Activated T-cell treated with anti-CD3 and anti-CD28 coated beads, Interleukin-2, amount 50 U/mL, for 24 hours (primary cell): ENCODE measurements at regions not wholly inside any gene's neighbourhood (a gene's known extent, or its start where the extent isn't known, plus 50 kb on each side); places are given as distances from the start of the nearest gene placed in this dataset.

Experiments
- DNase-seq: peaks from one replicate; pipeline ENCODE4 v3.0.0-alpha.2; 2020
- H3K27ac Mint-ChIP-seq: 2 replicates; pipeline ENCODE4 v1.8.0; 2020; ENCODE audit warnings: mild to moderate bottlenecking, mixed read lengths
- H3K27me3 Mint-ChIP-seq: 2 replicates; pipeline ENCODE4 v1.8.0; 2020; ENCODE audit warnings: mixed read lengths
- H3K36me3 Mint-ChIP-seq: 2 replicates; pipeline ENCODE4 v1.8.0; 2020; ENCODE audit warnings: low read depth, mixed read lengths
- H3K4me1 Mint-ChIP-seq: 2 replicates; pipeline ENCODE4 v1.8.0; 2020; ENCODE audit warnings: low read depth, mixed read lengths
- H3K4me3 Mint-ChIP-seq: 2 replicates; pipeline ENCODE4 v1.8.0; 2020; ENCODE audit warnings: mild to moderate bottlenecking, moderate library complexity, mixed read lengths
- H3K9me3 Mint-ChIP-seq: 2 replicates; pipeline ENCODE4 v1.8.0; 2020; ENCODE audit warnings: mixed read lengths

DNA sequence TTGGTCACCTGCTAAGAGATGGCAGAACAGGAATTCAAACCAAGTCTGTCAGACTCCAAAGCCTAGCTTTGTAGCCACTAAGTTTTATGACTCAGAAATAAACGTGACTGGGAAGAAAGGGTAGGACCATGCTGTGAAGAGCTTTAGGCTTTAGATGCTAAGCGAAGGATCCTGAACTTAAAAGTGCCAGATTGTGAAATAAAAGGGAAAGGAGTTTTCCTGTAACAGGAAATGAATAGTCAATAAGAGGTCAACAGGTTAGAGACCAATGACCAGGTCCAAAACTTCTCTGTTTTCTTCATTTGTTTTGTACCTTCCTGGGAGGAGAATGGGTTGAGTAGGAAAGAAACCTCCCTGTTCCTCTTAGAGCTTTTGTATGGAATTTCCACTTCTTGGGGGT is 98.8 kb upstream of the EOLA2 start:
- Mint-ChIP-seq H3K27ac (no peak overlapping the region), H3K4me1 (no peaks in the 10 kb centered on the region), H3K27me3 (peaks cover 43% of the 10 kb centered on the region), H3K4me3 (no peak overlapping the region), H3K9me3 (peaks cover 14% of the 10 kb centered on the region), H3K36me3 (no peaks in the 10 kb centered on the region)
- no peak for DNase-seq

DNA sequence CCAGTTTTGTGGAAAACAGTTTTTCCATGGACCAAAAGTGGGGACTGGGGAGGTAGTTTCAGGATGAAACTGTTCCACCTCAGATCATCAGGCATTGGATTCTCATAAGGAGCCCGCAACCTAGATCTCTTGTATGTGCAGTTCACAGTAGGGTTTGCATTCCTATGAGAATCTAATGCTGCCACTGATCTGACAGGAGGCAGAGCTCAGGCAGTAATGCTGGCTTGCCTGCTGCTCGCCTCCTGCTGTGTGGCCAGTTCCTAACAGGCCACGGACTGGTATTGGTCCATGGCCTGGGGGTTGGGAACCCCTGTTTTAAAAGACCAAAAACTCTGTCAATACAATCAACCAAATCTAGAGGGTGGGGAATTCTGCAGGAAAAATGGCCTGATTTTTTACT is 100.0 kb upstream of the EOLA2 start:
- no peaks in the 10 kb centered on the region for H3K36me3 Mint-ChIP-seq

DNA sequence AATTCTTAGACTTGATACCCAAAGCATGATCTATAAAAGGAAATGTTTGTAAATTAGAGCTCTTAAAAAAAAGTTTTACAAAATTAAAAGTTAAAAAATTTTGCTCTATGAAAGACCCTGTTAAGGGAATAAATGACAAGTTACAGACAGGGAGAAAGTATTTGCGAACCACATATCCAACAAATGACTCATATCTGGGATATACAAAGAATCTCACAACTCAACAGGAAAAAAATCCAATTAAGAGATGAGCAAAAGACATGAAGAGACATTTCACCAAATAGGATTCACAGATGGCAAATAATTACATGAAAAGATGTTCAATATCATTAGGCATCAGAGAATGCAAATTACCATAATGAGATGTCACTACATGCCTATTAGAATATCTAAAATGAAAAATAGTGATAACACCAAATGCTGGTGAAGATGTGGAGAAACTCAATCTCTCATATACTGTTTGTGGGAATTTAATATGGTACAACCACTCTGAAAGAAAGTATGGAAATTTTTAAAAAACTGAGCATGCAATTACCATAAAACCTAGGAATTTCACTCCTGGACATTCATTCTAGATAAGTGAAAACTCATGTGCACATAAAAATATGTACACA is 100.8 kb upstream of the EOLA2 start:
- H3K27ac Mint-ChIP-seq = no peak overlapping the region
- no peaks in the 10 kb centered on the region for H3K4me1 Mint-ChIP-seq
- no peaks in the 10 kb centered on the region for H3K36me3 Mint-ChIP-seq
- peaks cover 60% of the 10 kb centered on the region for H3K27me3 Mint-ChIP-seq
- DNase-seq = no peak
- peaks cover 14% of the 10 kb centered on the region for H3K9me3 Mint-ChIP-seq
- H3K4me3 Mint-ChIP-seq = no peak overlapping the region

More for the DNA sequence above, 100.0 kb upstream of the EOLA2 start:
- Mint-ChIP-seq H3K9me3 (peaks cover 14% of the 10 kb centered on the region), H3K4me3 (no peak overlapping the region), H3K27ac (no peak overlapping the region), H3K27me3 (peaks cover 55% of the 10 kb centered on the region), H3K4me1 (no peaks in the 10 kb centered on the region)
- DNase-seq = no peak

DNA sequence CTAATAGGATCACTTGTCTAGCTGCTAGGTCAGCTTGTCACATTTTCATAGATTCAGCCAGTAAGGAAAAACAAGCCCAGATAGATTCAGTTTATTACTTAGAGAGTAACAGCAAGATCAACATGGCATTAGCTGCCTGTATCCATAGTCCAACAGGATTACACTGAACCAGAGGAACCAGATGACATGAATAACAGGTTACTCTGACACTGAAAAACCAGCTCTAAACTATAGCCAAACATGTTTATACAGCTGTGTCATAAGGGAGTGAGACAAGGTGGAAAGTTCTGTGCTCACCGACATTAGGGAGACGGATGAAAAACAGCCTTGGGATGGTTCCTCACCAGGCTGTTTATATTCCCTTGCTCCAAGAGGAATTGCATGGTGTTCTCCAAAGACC is 102.9 kb upstream of the EOLA2 start:
- Mint-ChIP-seq H3K4me3 (no peak overlapping the region), H3K27me3 (peaks cover 64% of the 10 kb centered on the region), H3K4me1 (no peaks in the 10 kb centered on the region), H3K27ac (no peak overlapping the region), H3K36me3 (no peaks in the 10 kb centered on the region), H3K9me3 (no peaks in the 10 kb centered on the region)
- DNase-seq = no peak

DNA sequence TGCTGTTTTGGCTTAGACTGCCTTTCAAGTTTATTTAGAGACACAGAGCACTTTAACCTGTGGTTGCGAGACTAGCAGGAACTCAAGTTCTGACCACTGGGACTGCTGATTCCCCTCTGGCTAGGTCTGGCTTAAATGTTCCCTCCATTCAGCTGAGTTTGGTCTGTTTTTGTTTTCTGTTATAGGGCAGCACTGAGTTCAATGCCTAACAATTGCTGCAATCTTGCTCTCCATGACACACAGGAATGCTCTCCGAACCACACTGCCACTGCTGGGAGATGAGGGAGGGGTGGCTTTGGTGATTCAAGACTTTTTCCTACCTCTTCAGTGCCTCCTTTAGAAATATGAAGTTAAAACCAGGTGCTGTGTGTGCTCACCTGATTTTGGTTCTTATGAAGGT is 106.3 kb upstream of the EOLA2 start:
- no peaks in the 10 kb centered on the region for H3K9me3 Mint-ChIP-seq
- no peak for DNase-seq
- H3K4me1 Mint-ChIP-seq = no peaks in the 10 kb centered on the region
- peaks cover 54% of the 10 kb centered on the region for H3K27me3 Mint-ChIP-seq
- no peak overlapping the region for H3K4me3 Mint-ChIP-seq
- no peak overlapping the region for H3K27ac Mint-ChIP-seq
- no peaks in the 10 kb centered on the region for H3K36me3 Mint-ChIP-seq

DNA sequence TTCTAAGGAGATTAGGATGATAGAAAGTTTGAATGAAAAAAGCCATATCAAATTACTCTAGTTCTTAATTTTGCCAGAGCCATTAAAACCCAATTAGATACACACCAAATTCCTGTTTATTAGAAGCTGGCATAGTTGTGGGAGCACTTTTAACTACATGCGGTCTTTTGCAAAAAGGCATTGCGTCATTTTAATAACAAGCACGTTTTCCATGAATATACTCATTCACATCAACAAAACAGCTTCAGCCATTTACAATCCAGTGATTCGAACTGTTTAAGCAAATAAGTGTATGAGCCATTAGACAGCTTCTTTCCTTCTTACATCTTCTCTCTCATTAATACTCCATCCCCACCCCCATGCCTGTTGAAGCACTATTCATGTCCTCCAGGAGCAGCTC is 109.5 kb upstream of the EOLA2 start:
- Mint-ChIP-seq H3K9me3 (no peaks in the 10 kb centered on the region), H3K36me3 (no peaks in the 10 kb centered on the region), H3K27ac (no peak overlapping the region), H3K4me3 (no peak overlapping the region), H3K4me1 (no peaks in the 10 kb centered on the region), H3K27me3 (peaks cover 40% of the 10 kb centered on the region)
- no peak for DNase-seq

DNA sequence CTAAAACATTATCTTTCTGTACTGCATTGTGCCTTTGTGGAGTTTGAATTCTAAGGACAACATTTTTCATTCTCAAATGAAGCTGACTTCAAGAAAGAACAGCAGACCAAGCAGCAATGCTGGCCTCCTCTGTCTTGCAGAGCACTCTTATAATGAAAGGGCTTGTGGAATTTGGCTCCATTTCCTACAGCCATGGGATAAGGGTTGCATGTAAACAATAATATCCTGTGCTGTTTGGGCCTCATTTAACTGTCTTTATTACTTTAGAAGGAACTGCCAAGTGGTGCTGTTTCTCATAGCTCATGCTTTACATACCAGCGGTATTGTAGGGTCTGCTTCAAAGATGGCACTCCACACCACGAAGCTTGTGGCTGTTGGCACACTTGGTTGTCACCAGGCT is 111.4 kb upstream of the EOLA2 start:
- no peaks in the 10 kb centered on the region for H3K36me3 Mint-ChIP-seq
- no peak for DNase-seq
- H3K4me3 Mint-ChIP-seq = no peak overlapping the region
- H3K4me1 Mint-ChIP-seq = no peaks in the 10 kb centered on the region
- peaks cover 34% of the 10 kb centered on the region for H3K27me3 Mint-ChIP-seq
- no peaks in the 10 kb centered on the region for H3K9me3 Mint-ChIP-seq
- no peak overlapping the region for H3K27ac Mint-ChIP-seq

DNA sequence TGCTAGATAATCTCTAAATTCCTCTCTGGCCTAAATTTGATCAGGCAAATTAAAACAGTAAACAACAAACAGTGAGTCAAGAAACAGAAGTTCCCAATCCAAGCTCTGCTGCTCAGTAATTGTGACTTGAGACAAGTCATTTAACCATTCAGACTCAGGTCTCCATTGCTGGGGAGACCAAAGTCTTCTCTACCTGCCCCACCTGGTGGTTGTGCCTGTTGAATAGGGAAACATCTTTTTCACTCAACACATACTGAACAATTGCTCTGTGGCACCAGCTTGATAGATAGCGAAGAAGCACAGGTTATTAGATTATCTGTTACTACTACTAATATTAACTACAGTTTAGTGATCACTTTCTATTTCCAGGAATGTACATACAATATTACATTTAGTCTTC is 112.1 kb upstream of the EOLA2 start:
- Mint-ChIP-seq H3K4me1 (no peaks in the 10 kb centered on the region), H3K4me3 (no peak overlapping the region), H3K36me3 (no peaks in the 10 kb centered on the region), H3K27ac (no peak overlapping the region), H3K9me3 (no peaks in the 10 kb centered on the region), H3K27me3 (peaks cover 29% of the 10 kb centered on the region)
- no peak for DNase-seq

DNA sequence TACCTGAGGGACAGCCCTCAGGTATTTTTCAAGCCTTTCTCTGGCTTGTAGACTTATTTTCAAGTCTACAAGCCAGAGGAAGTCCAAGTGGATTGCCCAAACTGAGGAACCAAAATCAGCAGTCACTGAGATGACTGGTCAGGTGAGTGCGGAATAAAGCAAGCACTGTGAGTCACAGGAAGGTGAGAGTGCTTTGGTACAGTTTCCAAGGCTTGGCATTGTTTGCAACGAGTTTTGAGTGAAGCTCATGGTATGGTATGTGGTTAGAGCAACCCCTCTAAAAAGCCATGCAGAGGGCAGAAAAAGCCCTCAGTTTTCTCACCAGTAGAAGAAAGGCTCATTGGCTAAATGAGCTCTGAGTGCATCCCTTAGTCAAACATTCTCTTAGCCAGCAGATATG is 112.8 kb upstream of the EOLA2 start:
- no peak overlapping the region for H3K27ac Mint-ChIP-seq
- no peak for DNase-seq
- no peaks in the 10 kb centered on the region for H3K9me3 Mint-ChIP-seq
- no peaks in the 10 kb centered on the region for H3K4me1 Mint-ChIP-seq
- H3K36me3 Mint-ChIP-seq = no peaks in the 10 kb centered on the region
- H3K27me3 Mint-ChIP-seq = peaks cover 28% of the 10 kb centered on the region
- H3K4me3 Mint-ChIP-seq = no peak overlapping the region

DNA sequence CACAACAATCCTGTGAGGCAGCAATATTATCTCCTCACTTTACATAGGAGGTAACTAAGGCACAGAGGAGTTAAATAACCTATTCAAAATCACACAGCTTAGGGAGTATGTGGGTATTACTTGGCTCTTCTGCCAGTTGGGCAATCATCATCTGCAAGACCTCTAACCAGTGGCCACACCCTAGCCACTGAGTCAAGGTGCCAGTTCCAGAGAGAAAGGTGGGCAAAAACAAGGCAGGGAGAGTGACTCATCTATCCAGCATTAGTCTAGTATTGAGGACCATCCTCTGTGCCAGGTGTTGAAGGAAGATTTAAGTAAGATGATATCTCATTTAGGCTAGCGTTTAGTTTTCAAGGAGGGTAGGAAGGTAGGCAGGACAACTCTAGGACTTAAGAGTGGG is 113.9 kb upstream of the EOLA2 start:
- Mint-ChIP-seq H3K27ac (no peak overlapping the region), H3K27me3 (peaks cover 25% of the 10 kb centered on the region), H3K4me3 (no peak overlapping the region), H3K36me3 (no peaks in the 10 kb centered on the region), H3K4me1 (no peaks in the 10 kb centered on the region), H3K9me3 (no peaks in the 10 kb centered on the region)
- no peak for DNase-seq

DNA sequence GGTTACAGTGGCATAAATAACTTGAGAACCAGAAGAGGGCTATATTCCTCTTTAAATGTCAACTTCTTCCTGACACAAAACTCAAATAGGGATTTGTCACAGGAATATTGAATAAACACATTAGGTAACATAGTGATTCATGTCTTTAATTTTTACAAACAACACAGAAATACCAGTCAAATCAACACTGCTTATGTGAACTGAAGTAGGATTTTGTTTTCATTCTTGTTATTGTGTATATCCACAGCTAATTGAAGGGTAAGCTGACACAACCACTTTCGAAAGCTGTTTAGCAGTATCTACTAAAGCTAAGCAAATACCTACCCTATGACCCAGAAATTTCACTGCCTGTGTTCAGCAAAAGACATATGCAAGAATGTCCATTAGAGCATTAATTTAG is 120.4 kb upstream of the EOLA2 start:
- Mint-ChIP-seq H3K27me3 (peaks cover 44% of the 10 kb centered on the region), H3K4me3 (no peak overlapping the region), H3K36me3 (no peaks in the 10 kb centered on the region), H3K27ac (no peak overlapping the region), H3K9me3 (no peaks in the 10 kb centered on the region), H3K4me1 (no peaks in the 10 kb centered on the region)
- DNase-seq = no peak

DNA sequence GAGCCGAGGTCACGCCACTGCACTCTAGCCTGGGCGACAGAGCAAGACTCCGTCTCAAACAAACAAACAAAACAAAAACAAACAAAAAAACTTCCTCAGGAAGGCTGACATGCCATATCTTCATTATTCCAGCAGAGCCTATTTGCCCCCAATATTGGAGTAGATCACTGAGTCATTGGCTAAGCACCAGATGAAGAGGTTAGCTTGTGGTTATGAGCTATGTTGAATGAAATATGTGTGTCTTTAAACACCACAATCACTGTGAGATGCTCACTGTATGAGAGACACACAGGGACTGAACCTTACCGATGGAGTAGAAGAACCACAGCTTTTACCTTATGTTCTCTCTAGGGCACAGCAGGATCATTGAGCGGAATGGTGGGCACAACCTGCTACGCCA is 122.1 kb upstream of the EOLA2 start:
- no peak for DNase-seq
- no peak overlapping the region for H3K27ac Mint-ChIP-seq
- no peaks in the 10 kb centered on the region for H3K9me3 Mint-ChIP-seq
- peaks cover 35% of the 10 kb centered on the region for H3K27me3 Mint-ChIP-seq
- no peak overlapping the region for H3K4me3 Mint-ChIP-seq
- H3K36me3 Mint-ChIP-seq = no peaks in the 10 kb centered on the region
- H3K4me1 Mint-ChIP-seq = no peaks in the 10 kb centered on the region

DNA sequence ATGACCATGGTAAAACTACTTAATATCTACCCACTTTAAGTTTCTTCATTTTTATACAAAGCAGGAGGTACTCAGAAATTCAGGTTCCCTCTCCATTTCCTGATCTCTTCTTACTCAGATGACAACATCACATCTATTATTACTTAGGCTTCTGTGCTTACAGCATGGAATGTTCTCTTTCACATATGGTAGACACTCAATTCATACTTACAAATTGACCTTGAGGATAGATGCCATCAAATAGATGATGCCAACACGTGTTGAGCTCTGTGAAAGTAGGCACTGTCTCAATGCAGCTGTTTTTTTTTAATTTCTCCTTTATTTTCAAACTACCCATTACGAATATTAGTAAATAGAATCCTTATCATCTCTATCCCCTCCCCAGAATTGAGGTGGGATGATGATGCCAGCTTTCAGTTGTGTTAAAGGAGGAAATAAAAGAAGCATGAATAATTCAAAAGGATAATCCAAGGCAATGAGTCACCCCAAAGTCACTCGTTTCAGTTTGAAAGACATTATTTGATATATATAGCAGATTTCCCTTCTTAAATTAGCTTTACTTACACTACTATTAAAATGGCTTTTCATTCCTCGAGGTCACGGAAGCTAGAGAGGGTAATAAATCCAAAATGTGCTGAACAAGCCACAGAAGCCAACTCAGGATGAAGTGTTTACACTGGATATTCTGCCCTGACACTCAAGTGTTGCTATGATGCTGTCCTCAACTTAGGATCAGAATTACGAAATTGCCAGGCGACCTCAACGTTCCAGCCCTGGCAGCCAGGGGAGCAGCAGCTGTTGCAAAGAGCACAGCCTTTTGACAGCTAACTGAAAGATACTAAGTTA is 124.2 kb upstream of the EOLA2 start:
- peaks cover 25% of the 10 kb centered on the region for H3K27me3 Mint-ChIP-seq
- H3K4me3 Mint-ChIP-seq = no peak overlapping the region
- H3K9me3 Mint-ChIP-seq = no peaks in the 10 kb centered on the region
- H3K36me3 Mint-ChIP-seq = no peaks in the 10 kb centered on the region
- no peaks in the 10 kb centered on the region for H3K4me1 Mint-ChIP-seq
- no peak for DNase-seq
- H3K27ac Mint-ChIP-seq = no peak overlapping the region

DNA sequence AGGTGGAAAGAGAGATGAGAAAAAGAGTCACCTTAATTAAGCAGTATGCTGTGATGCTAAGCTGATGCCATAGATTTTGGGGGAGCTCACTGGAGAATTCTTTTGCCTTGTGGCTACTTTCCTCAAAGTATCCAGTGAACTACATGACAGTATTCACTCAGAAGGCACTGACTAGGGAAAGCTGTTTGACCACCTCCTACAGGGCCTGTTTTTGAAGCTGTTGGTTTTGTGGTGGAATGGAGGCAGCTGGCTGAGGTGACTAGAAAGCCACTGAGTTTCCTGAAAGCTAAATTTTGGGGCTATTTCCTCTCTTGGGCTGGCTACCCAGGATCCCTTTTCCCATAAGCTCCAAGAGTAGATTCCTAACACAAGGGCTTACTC is 124.8 kb upstream of the EOLA2 start:
- DNase-seq = no peak
- Mint-ChIP-seq H3K27ac (no peak overlapping the region), H3K4me3 (no peak overlapping the region), H3K36me3 (no peaks in the 10 kb centered on the region), H3K27me3 (peaks cover 20% of the 10 kb centered on the region), H3K9me3 (no peaks in the 10 kb centered on the region), H3K4me1 (no peaks in the 10 kb centered on the region)

DNA sequence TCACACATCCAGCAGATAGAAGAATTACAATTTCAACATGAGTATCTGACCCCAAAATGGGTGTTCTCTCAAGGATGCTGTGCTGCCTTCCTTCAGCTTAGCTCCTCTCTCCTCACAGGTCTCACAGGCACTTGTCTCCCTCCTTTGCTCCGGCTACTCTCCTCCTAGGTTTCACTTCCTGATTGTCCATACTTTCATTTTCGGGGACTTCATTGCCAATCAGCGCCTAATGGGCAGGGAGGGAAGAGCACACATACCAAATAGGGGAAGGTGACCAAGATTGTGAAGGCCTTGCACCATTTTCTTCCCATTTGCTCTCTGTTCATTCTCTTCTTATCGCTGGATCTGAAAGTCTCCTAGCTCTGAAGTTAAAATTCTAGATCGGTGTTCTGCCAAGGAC is 125.4 kb upstream of the EOLA2 start:
- Mint-ChIP-seq H3K4me1 (no peaks in the 10 kb centered on the region), H3K4me3 (no peak overlapping the region), H3K27me3 (peaks cover 16% of the 10 kb centered on the region), H3K36me3 (no peaks in the 10 kb centered on the region), H3K27ac (no peak overlapping the region), H3K9me3 (no peaks in the 10 kb centered on the region)
- no peak for DNase-seq
